ENCODE measurements at regions not wholly inside any gene's neighbourhood (a gene's known extent, or its start where the extent isn't known, plus 50 kb on each side); places are given as distances from the start of the nearest gene placed in this dataset.

DNA sequence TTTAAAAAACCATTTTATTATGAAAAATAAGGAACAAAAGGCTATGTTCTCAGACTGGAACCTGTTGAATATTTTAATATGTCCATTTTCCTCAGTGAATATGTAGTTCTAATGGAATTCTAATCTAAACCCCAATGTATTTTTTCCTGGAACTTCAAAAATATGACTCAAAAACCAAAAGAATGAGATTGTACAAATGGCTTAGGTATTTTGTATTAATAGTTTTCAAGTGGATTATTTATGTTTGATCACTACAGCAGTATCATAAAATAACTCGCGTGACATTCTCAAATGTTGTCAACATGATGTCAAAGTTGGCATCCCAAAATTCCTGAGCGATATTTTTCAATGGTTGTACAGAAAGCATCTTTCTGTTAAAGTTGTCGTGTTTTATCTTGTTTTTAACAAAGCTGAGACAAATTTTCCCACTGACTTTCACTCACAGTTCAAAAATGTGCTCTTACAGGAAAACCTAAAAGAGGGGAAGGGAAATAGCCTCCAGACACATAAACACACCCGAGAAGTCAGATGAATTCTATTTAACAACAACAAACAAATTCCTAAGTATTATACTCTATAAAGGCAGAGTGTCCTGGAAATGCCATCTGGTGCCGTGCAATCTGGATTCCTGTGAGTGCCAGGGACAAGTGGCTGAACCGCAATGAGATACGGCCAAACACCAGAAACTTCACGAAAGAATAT lies 68.1 kb upstream of the TAS2R1 start:
- DNase-seq (ENCODE audit: low read depth), result peak; percentile 94
- TF ChIP-seq, protein P1, sequence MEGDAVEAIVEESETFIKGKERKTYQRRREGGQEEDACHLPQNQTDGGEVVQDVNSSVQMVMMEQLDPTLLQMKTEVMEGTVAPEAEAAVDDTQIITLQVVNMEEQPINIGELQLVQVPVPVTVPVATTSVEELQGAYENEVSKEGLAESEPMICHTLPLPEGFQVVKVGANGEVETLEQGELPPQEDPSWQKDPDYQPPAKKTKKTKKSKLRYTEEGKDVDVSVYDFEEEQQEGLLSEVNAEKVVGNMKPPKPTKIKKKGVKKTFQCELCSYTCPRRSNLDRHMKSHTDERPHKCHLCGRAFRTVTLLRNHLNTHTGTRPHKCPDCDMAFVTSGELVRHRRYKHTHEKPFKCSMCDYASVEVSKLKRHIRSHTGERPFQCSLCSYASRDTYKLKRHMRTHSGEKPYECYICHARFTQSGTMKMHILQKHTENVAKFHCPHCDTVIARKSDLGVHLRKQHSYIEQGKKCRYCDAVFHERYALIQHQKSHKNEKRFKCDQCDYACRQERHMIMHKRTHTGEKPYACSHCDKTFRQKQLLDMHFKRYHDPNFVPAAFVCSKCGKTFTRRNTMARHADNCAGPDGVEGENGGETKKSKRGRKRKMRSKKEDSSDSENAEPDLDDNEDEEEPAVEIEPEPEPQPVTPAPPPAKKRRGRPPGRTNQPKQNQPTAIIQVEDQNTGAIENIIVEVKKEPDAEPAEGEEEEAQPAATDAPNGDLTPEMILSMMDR (conservative IDR thresholded peaks at IDR 0.05; ENCODE audit: low read length), result no peak
- H3K4me3 ChIP-seq (ENCODE audit: low read length), result no peak overlapping the region; the same call in 1 of the 2 replicates

GRCh38 chr5:9692576-9692975 lies 62.4 kb upstream of the TAS2R1 start:
- no peak overlapping the region for H3K4me3 ChIP-seq (ENCODE audit: low read length)
- DNase-seq (ENCODE audit: low read depth), result no peak
- TF ChIP-seq, protein P1 (conservative IDR thresholded peaks at IDR 0.05; ENCODE audit: low read length), result no peak

DNA sequence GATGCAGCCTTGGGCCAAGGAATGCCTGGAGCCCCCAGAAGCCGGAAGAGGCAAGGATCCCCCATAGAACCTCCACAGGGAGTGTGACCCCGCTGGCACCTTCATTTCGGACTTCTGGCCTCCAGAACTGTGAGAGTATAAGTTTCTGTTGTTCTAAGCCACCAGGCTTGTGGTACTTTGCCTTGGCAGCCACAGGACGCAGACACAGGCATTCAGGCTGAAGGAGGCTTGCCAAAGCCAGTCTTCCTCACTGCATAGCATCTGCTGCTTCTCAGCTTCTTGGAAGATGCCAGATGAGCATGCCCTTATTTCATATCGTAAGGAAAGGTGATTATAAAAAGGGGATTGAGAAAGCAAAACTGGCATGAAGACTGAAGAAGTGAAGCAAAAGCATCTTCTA lies 61.1 kb upstream of the TAS2R1 start:
- DNase-seq (ENCODE audit: low read depth), result peak; percentile 51
- no peak overlapping the region for H3K4me3 ChIP-seq (ENCODE audit: low read length)
- TF ChIP-seq, protein P1 (conservative IDR thresholded peaks at IDR 0.05; ENCODE audit: low read length), result no peak

DNA sequence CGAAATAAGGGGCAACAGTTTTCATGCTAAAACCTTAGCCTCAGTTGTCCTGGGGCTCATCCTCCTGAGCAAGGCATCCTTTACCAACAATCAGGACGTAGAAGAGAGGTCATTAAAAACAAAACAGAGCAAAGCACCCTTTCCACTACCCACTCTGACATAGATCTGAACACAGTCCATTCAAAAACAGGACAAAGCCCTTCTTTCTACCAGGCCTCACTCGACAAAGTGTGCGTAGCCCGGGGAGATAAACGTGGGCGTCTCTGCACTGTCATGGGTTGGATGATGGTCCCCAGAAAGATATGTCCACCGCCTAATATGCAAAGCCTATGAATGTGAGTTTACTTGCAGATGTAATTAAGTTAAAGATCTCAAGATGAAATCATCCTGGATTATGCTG lies 60.6 kb upstream of the TAS2R1 start:
- H3K4me3 ChIP-seq (ENCODE audit: low read length), result no peak overlapping the region
- TF ChIP-seq, protein P1 (conservative IDR thresholded peaks at IDR 0.05; ENCODE audit: low read length), result no peak
- no peak for DNase-seq (ENCODE audit: low read depth)

GRCh38 chr5:9686216-9686615 lies 56.1 kb upstream of the TAS2R1 start:
- no peak overlapping the region for H3K4me3 ChIP-seq (ENCODE audit: low read length)
- peak; percentile 69 for DNase-seq (ENCODE audit: low read depth)
- TF ChIP-seq, protein P1 (conservative IDR thresholded peaks at IDR 0.05; ENCODE audit: low read length), result no peak

GRCh38 chr5:9681706-9682105 lies 51.6 kb upstream of the TAS2R1 start:
- H3K4me3 ChIP-seq (ENCODE audit: low read length), result no peak overlapping the region
- TF ChIP-seq, protein P1 (conservative IDR thresholded peaks at IDR 0.05; ENCODE audit: low read length), result no peak
- DNase-seq (ENCODE audit: low read depth), result no peak

All from AG10803 (cell line).